Kidney epithelial cell (primary cell): ENCODE measurements at regions not wholly inside any gene's neighbourhood (a gene's known extent, or its start where the extent isn't known, plus 50 kb on each side); places are given as distances from the start of the nearest gene placed in this dataset.
"Not testable (repeated sequence)": the region's sequence is repeated elsewhere in the genome, so short reads cannot be mapped to it uniquely, and the experiment has no call there.

Experiments
- DNase-seq: peaks from one replicate; pipeline ENCODE4 v3.0.0-alpha.2; 2010; ENCODE audit warnings: low read depth
- H3K27me3 ChIP-seq: 2 replicates; pipeline ENCODE4 v1.6.0; 2011; ENCODE audit warnings: low read length; ENCODE audit not compliant: control insufficient read depth, insufficient read depth
- H3K36me3 ChIP-seq: 2 replicates; pipeline ENCODE4 v1.5.1; 2011; ENCODE audit warnings: low read length; ENCODE audit not compliant: control insufficient read depth, insufficient read depth
- H3K4me3 ChIP-seq: 2 replicates; pipeline ENCODE4 v1.5.1; 2011; ENCODE audit warnings: low read depth, mild to moderate bottlenecking, control low read depth, low read length
- TF ChIP-seq, protein P1 (sequence below): IDR thresholded peaks from 2 replicates; pipeline ENCODE4 v1.5.1; 2011; ENCODE audit warnings: mild to moderate bottlenecking, moderate library complexity, low read length, control low read depth, inconsistent platforms; ENCODE audit not compliant: insufficient read depth, poor library complexity, severe bottlenecking

DNA sequence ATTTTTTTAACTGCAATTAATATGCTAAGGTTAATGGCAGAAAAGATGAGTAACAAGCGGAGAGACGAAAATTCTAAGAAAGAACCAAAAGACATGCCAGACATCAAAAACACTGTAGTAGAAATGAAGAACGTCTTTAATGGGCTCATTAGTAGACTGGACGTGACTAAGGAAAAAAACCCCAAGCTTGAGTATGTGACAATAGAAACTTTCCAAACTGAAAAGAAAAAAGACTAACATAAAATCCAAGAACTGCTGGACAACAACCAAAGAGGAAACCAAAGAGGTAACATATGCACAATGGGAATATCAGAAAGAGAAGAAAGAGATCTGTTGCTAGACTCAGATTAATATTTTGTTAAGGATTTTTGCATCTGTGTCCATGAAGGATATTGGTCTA, 94.6 kb upstream of the SETMAR start:
- Histone ChIP-seq H3K36me3 (no peaks in the 10 kb centered on the region), H3K4me3 (no peak overlapping the region), H3K27me3 (no peaks in the 10 kb centered on the region)
- TF ChIP-seq, protein P1, sequence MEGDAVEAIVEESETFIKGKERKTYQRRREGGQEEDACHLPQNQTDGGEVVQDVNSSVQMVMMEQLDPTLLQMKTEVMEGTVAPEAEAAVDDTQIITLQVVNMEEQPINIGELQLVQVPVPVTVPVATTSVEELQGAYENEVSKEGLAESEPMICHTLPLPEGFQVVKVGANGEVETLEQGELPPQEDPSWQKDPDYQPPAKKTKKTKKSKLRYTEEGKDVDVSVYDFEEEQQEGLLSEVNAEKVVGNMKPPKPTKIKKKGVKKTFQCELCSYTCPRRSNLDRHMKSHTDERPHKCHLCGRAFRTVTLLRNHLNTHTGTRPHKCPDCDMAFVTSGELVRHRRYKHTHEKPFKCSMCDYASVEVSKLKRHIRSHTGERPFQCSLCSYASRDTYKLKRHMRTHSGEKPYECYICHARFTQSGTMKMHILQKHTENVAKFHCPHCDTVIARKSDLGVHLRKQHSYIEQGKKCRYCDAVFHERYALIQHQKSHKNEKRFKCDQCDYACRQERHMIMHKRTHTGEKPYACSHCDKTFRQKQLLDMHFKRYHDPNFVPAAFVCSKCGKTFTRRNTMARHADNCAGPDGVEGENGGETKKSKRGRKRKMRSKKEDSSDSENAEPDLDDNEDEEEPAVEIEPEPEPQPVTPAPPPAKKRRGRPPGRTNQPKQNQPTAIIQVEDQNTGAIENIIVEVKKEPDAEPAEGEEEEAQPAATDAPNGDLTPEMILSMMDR, result no peak
- no peak for DNase-seq

DNA sequence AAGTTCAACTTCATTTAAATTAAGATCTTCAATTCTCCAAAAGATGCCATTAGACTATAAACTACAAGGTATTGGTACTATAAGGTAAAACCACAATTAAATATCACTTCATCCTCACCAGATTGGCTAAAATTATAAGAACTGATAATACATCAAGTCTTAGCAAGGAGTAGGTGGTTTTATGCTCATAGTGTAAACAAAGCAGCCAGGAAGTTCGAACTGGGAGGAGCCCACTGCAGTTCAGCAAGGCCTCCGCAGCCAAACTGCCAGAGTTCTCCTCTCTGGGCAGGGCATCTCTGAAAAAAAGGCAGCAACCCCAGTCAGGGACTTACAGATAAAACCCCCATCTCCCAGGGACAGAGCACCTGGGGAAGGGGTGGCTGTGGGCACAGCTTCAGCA, 91.6 kb upstream of the SETMAR start:
- TF ChIP-seq, protein P1, result no peak
- Histone ChIP-seq H3K36me3 (no peaks in the 10 kb centered on the region), H3K4me3 (no peak overlapping the region), H3K27me3 (no peaks in the 10 kb centered on the region)
- DNase-seq, result no peak

DNA sequence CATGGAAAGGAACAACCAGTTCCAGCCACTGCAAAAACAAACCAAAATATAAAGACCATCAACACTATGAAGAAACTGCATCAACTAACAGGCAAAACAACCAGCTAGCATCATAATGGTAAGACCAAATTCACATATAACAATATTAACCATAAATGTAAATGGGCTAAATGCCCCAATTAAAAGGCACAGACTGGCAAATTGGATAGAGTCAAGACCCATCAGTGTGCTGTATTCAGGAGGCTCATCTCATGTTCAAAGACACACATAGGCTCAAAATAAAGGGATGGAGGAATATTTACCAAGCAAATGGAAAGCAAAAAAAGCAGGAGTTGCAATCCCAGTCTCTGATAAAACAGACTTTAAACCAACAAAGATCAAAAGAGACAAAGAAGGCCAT, 89.7 kb upstream of the SETMAR start:
- not testable (repeated sequence) for H3K27me3 ChIP-seq, DNase-seq, H3K36me3 ChIP-seq

DNA sequence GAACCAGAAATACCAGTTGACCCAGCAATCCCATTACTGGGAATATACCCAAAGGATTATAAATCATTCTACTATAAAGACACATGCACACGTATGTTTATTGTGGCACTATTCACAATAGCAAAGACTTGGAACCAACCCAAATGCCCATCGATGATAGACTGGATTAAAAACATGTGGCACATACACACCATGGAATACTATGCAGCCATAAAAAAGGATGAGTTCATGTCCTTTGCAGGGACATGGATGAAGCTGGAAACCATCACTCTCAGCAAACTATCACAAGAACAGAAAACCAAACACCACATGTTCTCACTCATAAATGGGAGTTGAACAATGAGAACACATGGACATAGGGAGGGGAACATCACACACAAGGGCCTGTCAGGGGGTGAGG, 86.2 kb upstream of the SETMAR start:
- DNase-seq, H3K27me3 ChIP-seq, H3K36me3 ChIP-seq, H3K4me3 ChIP-seq: not testable (repeated sequence)

More for the DNA sequence above, 89.7 kb upstream of the SETMAR start:
- not testable (repeated sequence) for H3K4me3 ChIP-seq

DNA sequence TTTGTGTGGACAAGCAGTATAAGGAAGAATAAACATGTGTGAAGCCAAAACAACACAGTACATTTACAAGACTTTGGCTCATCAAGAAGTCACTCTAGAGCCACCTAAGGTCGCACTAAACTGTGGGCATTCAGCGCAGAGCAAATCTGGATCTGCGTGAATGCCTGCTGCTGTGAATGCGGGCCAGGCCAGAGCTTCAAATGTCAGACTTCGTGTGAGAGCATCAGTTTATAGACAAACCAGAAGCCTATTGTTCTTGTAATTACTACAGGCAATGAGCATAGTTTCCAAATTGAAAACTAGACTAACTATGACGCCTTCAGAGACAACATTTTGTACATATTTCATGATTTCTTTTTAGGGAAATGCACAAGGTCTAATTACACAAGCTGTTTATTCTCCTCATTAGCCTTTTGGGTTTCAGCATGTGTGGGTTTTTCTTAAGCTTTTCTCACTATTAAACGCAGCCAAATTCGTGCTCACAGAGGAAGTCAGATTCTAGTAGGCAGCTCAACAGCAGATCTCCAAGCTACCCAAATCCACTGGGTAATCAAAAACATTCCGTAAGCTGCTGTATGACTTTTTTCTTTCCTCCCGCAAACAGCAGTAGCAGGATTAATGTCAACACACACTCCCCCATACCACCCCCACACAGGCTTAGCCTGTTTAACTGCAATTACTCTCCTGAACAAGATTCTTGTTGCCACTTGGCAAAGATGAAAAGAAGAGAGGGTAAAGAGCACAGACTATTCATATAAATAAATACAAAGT, 84.5 kb upstream of the SETMAR start:
- Histone ChIP-seq H3K36me3 (no peaks in the 10 kb centered on the region), H3K4me3 (no peak overlapping the region), H3K27me3 (no peaks in the 10 kb centered on the region)
- TF ChIP-seq, protein P1, result no peak
- no peak for DNase-seq

DNA sequence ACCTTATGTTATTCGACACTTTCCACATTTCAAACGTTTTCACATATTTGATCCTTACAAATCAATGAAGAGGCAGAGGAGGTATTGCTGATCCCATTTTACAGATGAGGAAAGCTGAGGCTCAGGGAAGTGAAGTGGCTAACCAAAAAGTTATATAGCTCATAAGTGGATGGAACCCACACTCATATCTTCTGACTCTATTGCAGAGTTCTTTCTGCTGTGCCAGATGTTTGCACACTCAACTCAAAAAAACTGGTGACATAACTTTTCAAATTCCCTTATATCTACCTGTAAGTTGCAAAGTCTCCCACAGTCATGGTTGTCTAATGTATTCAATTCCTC, 84.0 kb upstream of the SETMAR start:
- TF ChIP-seq, protein P1, result no peak
- Histone ChIP-seq H3K27me3 (no peaks in the 10 kb centered on the region), H3K4me3 (no peak overlapping the region), H3K36me3 (no peaks in the 10 kb centered on the region)
- no peak for DNase-seq

DNA sequence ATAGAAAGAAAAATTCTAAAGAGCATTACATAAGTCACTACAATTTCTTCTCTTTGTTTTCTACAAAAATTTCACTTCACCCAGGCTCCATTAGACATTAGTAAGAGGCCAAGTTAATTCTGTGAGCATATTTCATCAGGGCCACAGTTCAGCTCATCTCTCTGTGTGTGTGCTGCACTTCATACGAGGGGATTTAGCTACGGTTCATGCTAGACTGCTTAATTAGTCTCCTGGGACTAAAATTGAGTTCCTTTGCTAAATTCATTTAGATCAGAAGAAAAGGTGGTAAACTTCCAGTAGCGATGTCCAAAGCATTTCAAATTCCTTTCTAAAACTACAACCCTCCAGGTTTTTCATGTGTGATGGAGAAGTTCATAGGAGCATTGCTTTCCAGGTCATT, 83.1 kb upstream of the SETMAR start:
- H3K36me3 ChIP-seq, result no peaks in the 10 kb centered on the region
- TF ChIP-seq, protein P1, result no peak
- DNase-seq, result no peak

More for the DNA sequence above, 83.1 kb upstream of the SETMAR start:
- Histone ChIP-seq H3K27me3 (no peaks in the 10 kb centered on the region), H3K4me3 (no peak overlapping the region)
